HepG2 (cell line): ENCODE measurements at regions not wholly inside any gene's neighbourhood (a gene's known extent, or its start where the extent isn't known, plus 50 kb on each side); places are given as distances from the start of the nearest gene placed in this dataset.

ENCODE experiments used
- CCDC6 ChIP-seq: sonication (generic); formaldehyde crosslinking; IDR thresholded peaks from 2 replicates; pipeline ENCODE4 v1.8.1; 2022; ENCODE audit warnings: mild to moderate bottlenecking, missing genetic modification reagents, moderate library complexity
- DNMT1 ChIP-seq: sonication (generic); formaldehyde crosslinking; IDR thresholded peaks from 2 replicates; pipeline ENCODE4 v1.5.1; 2020; ENCODE audit warnings: mild to moderate bottlenecking, missing genetic modification reagents
- NFIB ChIP-seq: sonication (generic); formaldehyde crosslinking; IDR thresholded peaks from 2 replicates; pipeline ENCODE4 v1.9.0; 2021; ENCODE audit warnings: missing genetic modification reagents, mild to moderate bottlenecking, borderline replicate concordance
- ZKSCAN1 ChIP-seq: fragments of 150-350 bp; IDR thresholded peaks from 2 replicates; pipeline ENCODE4 v1.6.1; 2014; ENCODE audit warnings: low read length
- ZNF496 ChIP-seq: sonication (generic); formaldehyde crosslinking; IDR thresholded peaks from 2 replicates; pipeline ENCODE4 v1.8.1; 2023; ENCODE audit warnings: mild to moderate bottlenecking, moderate library complexity, missing genetic modification reagents; ENCODE audit not compliant: insufficient replicate concordance
- TF ChIP-seq, protein P1 (sequence below): sonication (generic); formaldehyde crosslinking; IDR thresholded peaks from 2 replicates; pipeline ENCODE4 v1.5.0; 2020; ENCODE audit warnings: mild to moderate bottlenecking, missing genetic modification reagents, moderate library complexity

DNA sequence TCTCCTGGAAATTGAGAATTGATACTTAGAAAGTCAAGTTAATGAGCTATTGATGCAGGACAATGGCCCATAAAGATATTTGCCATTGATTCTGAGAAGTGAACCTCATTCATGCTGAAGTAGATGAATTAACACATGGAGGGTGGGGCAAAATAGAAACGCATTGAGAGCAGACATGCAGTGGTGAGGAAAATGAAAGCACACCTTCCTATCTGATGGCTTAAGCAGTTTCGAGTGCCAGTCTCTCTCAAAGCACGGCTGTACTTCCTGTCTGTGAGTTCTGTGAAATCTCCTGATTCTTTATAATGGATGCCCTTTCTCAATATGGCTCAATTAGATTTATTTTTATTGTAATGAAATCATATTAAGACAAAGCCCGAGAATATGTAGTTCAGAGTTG lies 247.0 kb downstream of the TMX3 start:
- TF ChIP-seq DNMT1: no peak
- TF ChIP-seq CCDC6 (CRISPR knock-in tag): no peak
- no peak for TF ChIP-seq ZNF496 (CRISPR knock-in tag)
- no peak for TF ChIP-seq ZKSCAN1
- TF ChIP-seq NFIB (CRISPR knock-in tag): no peak
- TF ChIP-seq, protein P1, sequence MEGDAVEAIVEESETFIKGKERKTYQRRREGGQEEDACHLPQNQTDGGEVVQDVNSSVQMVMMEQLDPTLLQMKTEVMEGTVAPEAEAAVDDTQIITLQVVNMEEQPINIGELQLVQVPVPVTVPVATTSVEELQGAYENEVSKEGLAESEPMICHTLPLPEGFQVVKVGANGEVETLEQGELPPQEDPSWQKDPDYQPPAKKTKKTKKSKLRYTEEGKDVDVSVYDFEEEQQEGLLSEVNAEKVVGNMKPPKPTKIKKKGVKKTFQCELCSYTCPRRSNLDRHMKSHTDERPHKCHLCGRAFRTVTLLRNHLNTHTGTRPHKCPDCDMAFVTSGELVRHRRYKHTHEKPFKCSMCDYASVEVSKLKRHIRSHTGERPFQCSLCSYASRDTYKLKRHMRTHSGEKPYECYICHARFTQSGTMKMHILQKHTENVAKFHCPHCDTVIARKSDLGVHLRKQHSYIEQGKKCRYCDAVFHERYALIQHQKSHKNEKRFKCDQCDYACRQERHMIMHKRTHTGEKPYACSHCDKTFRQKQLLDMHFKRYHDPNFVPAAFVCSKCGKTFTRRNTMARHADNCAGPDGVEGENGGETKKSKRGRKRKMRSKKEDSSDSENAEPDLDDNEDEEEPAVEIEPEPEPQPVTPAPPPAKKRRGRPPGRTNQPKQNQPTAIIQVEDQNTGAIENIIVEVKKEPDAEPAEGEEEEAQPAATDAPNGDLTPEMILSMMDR (CRISPR knock-in tag): no peak
